Body of pancreas (tissue), 4 donors: ENCODE measurements at regions not wholly inside any gene's neighbourhood (a gene's known extent, or its start where the extent isn't known, plus 50 kb on each side); places are given as distances from the start of the nearest gene placed in this dataset.

Source experiments
- CTCF ChIP-seq, 7 experiments: fragments of 450-650 bp in 4 of 7; fragments of 200-600 bp in 3 of 7; sonication (generic) in 3 of 7; IDR thresholded peaks; one replicate each; pipeline ENCODE4 v1.5.1; 2016 to 2019; ENCODE audit warnings: antibody characterized with exemption in 7 of 7
- POLR2A ChIP-seq, 3 donors: fragments of 450-650 bp; IDR thresholded peaks; one replicate each; pipeline ENCODE4 v1.6.1; 2016; ENCODE audit warnings: antibody characterized with exemption in 3 of 3, mild to moderate bottlenecking in 2 of 3

DNA sequence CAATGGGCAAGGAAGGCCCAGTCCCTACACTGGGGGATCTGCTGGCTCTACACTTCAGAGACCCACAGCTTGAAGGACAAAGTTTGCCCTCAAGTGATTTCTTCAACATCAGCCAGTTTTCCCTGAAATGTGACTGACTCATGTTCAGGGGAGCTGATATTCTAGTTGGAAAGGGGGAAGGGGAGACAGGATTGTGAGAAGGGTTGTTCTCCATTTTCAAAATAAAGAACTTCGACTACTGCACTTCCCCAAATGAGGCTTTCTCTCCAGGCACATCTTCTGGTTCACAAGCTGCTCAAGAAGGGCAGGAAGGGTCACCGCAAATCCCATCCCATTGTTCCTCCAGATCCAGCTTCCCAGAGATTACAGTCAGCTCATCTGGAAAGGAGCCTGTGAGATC, 117.6 kb downstream of the BCL2L11 start:
- TF ChIP-seq POLR2A (IDR thresholded peaks at IDR 0.05) (no peak), CTCF (IDR thresholded peaks at IDR 0.05) (no peak)
